8988T (cell line): ENCODE measurements at regions not wholly inside any gene's neighbourhood (a gene's known extent, or its start where the extent isn't known, plus 50 kb on each side); places are given as distances from the start of the nearest gene placed in this dataset.

Source experiments
- DNase-seq: peaks from one replicate; pipeline ENCODE4 v3.0.0; 2011

DNA sequence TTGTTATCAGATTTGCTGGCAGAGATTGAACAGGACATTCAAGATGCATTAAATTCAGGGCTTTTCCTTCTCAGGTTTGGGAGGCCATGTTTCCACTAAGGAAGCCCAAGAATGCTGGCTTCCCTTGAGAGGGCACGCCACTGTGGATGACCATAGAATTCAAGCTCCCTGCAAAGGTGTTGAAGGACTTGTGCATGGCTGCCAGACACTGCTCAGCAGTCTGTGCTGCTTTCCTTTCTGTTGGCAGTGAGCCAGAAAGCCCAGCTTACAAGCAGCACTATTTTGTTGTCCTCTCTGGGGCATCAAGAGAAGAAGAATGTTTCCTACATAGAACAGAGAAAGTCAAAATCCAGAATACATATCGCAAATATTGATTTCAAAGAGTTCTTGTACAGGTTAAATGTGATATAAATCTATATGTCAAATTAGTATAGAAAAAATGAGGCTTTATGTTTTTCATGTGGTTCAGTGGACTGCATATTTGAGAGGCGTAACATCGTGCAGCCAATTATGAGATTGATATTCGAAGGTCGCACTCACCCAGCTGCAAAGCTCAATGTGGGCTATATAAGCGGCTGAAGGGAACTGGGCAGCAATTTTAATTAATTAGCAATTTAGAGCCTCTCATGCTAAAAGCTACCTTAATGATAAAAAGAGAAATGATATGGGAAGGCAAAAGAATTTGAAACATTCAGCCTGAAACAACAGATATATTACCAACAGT, 103.1 kb upstream of the ISL1 start:
- no peak for DNase-seq

DNA sequence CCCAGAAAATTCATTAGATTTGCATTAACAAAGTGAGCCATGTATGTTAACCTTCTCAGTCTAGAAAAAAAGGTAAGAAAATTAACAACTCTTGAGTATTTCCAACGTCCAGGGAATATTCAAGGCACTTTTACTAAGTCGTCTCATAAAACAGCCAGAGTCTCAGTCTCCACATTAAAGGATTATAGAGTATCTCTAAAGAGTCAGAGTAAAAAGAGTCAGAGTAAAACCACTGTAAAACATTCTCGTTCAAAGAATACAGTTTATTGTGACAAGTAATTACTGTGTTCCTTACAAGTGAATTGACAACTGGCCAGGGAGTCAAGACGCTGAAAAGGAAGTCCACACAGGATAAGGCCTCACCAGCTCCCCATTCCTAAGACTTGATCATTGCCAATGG, 97.2 kb upstream of the ISL1 start:
- DNase-seq: no peak

DNA sequence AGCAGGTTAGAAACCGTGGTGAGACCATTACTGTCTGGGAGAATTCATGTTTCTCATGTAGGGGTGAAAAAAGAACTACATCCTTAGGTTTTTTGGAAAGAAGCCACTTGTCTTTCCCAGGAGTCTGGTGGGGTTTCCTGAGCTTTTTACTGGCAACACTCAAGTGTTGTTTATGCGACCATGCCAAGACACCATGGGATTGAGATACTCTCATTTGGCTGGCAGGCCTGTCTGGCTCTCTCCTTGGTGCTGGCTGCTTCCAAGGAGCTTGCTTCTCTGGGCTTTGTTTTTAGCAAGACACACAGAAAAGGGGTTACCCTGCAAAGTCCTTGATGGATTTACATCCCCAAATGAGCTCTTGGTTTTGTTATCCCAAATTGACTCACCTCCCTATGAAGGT, 80.9 kb upstream of the ISL1 start:
- DNase-seq: no peak

- DNase-seq: no peak
These were observed 56.4 kb upstream of the ISL1 start for GRCh38 chr5:51326844-51327243.
